ENCODE measurements at regions not wholly inside any gene's neighbourhood (a gene's known extent, or its start where the extent isn't known, plus 50 kb on each side); places are given as distances from the start of the nearest gene placed in this dataset.

GRCh38 chr3:34361921-34362320, 563.5 kb downstream of the PDCD6IP start:
- intact Hi-C loops (cut with DNase I) = no loop called here
- Histone ChIP-seq H3K27ac (no peak overlapping the region), H3K9me3 (no peaks in the 10 kb centered on the region), H3K27me3 (no peaks in the 10 kb centered on the region), H3K36me3 (no peaks in the 10 kb centered on the region), H3K4me3 (no peak overlapping the region), H3K4me1 (no peaks in the 10 kb centered on the region)
- no peak for TF ChIP-seq CTCF (IDR thresholded peaks at IDR 0.05)
- DNase-seq (ENCODE audit: low spot score in 2 of 2) = no peak

- no peak overlapping the region for H3K27ac ChIP-seq
- TF ChIP-seq CTCF (IDR thresholded peaks at IDR 0.05) = no peak
- no peak overlapping the region for H3K4me3 ChIP-seq
- no peaks in the 10 kb centered on the region for H3K27me3 ChIP-seq
- H3K36me3 ChIP-seq = no peaks in the 10 kb centered on the region
- no peaks in the 10 kb centered on the region for H3K9me3 ChIP-seq
- intact Hi-C loops (cut with DNase I) = no loop called here
- H3K4me1 ChIP-seq = no peaks in the 10 kb centered on the region
- DNase-seq (ENCODE audit: low spot score in 2 of 2) = no peak
These were observed 564.5 kb downstream of the PDCD6IP start for GRCh38 chr3:34362910-34363309.

GRCh38 chr3:34363881-34364280, 565.5 kb downstream of the PDCD6IP start:
- no peaks in the 10 kb centered on the region for H3K9me3 ChIP-seq
- H3K4me1 ChIP-seq = no peaks in the 10 kb centered on the region
- no peaks in the 10 kb centered on the region for H3K36me3 ChIP-seq
- intact Hi-C loops (cut with DNase I) = no loop called here
- H3K4me3 ChIP-seq = no peak overlapping the region
- no peak for DNase-seq (ENCODE audit: low spot score in 2 of 2)
- no peak overlapping the region for H3K27ac ChIP-seq
- no peaks in the 10 kb centered on the region for H3K27me3 ChIP-seq
- no peak for TF ChIP-seq CTCF (IDR thresholded peaks at IDR 0.05)

- DNase-seq (ENCODE audit: low spot score in 2 of 2) = no peak
- Histone ChIP-seq H3K36me3 (no peaks in the 10 kb centered on the region), H3K4me1 (no peaks in the 10 kb centered on the region), H3K27ac (no peak overlapping the region), H3K27me3 (no peaks in the 10 kb centered on the region), H3K4me3 (no peak overlapping the region), H3K9me3 (no peaks in the 10 kb centered on the region)
- no peak for TF ChIP-seq CTCF (IDR thresholded peaks at IDR 0.05)
- intact Hi-C loops (cut with DNase I) = no loop called here
These were observed 565.9 kb downstream of the PDCD6IP start for GRCh38 chr3:34364335-34364734.

- Histone ChIP-seq H3K4me1 (no peaks in the 10 kb centered on the region), H3K36me3 (no peaks in the 10 kb centered on the region), H3K9me3 (no peaks in the 10 kb centered on the region), H3K4me3 (no peak overlapping the region), H3K27ac (no peak overlapping the region), H3K27me3 (no peaks in the 10 kb centered on the region)
- DNase-seq (ENCODE audit: low spot score in 2 of 2) = no peak
- TF ChIP-seq CTCF (IDR thresholded peaks at IDR 0.05) = no peak
- intact Hi-C loops (cut with DNase I) = no loop called here
These were observed 566.8 kb downstream of the PDCD6IP start for GRCh38 chr3:34365231-34365630.

- intact Hi-C loops (cut with DNase I) = no loop called here
- TF ChIP-seq CTCF (IDR thresholded peaks at IDR 0.05) = no peak
- Histone ChIP-seq H3K9me3 (no peaks in the 10 kb centered on the region), H3K27me3 (no peaks in the 10 kb centered on the region), H3K4me1 (no peaks in the 10 kb centered on the region), H3K36me3 (no peaks in the 10 kb centered on the region), H3K27ac (no peak overlapping the region), H3K4me3 (no peak overlapping the region)
- no peak for DNase-seq (ENCODE audit: low spot score in 2 of 2)
These were observed 567.3 kb downstream of the PDCD6IP start for GRCh38 chr3:34365771-34366170.

All from ascending aorta (tissue), 2 donors.